ENCODE measurements at regions not wholly inside any gene's neighbourhood (a gene's known extent, or its start where the extent isn't known, plus 50 kb on each side); places are given as distances from the start of the nearest gene placed in this dataset.
"Not testable (repeated sequence)": the region's sequence is repeated elsewhere in the genome, so short reads cannot be mapped to it uniquely, and the experiment has no call there.

- ATAC-seq (ENCODE audit: poor library complexity) (no peak), DNase-seq (no peak)
- intact Hi-C loops (cut with DNase I), result no loop called here
These were observed 368.7 kb upstream of the CRIM1 start for GRCh38 chr2:35986871-35987270.

DNA sequence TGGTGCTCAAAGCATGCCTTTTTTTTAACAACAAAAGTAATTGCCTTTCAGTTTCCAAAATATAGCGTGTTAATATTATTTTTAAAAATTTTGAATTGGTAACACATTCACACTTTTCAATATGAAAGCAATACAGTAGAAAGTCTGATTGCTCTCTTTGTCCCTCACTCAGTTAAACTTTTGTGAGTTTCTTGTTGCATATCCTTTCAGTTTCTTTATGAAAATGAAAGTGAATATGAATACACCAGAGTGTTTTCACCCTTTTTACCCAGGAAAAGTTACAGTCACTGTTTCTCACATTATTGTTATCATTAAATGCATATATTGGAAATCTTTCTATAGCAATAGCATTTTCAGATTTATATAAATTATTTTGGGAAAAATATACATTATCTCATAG lies 377.4 kb upstream of the CRIM1 start:
- intact Hi-C loops (cut with DNase I), result no loop called here
- ATAC-seq (ENCODE audit: poor library complexity), result no peak
- no peak for DNase-seq

DNA sequence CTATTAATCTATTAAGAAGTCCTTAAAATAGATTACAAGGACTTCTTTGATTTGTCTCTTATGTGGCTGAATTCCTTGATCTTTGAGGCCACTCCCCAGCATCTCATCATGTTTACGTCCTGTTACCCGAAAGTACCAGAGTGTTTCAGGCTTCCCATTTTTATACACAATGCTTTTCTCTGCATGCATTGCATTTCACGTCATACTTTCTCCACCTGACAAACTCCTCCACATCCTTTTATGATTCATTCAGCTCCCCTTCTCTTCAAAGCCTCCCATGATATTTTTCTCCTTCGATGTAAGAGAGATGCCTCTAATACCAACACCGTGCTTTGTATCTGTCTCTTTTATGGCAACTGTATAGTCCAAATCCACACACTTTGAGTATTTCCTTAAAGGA lies 379.0 kb upstream of the CRIM1 start:
- ATAC-seq (ENCODE audit: poor library complexity) (no peak), DNase-seq (no peak)
- intact Hi-C loops (cut with DNase I), result no loop called here

DNA sequence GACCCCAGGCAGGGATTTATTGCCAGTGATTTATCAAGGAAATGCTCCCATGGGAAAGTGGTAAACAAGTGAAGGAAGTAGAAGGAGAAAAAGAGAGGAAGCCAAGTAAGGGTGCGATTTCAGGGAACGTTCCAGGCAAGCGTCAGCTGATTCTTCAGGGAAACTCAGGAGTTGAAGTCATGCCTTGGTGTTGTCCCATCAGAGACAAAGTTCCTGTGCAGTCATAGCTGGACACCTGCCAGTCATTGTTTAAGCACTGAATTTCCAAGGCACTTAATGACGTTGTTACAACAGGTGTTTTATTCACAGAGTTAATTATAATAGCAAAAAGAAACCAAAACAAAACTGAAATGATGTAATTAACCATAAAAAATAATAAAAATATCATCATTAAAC lies 381.8 kb upstream of the CRIM1 start:
- ATAC-seq (ENCODE audit: poor library complexity) (peak; percentile 22), DNase-seq (no peak)
- intact Hi-C loops (cut with DNase I), result no loop called here

DNA sequence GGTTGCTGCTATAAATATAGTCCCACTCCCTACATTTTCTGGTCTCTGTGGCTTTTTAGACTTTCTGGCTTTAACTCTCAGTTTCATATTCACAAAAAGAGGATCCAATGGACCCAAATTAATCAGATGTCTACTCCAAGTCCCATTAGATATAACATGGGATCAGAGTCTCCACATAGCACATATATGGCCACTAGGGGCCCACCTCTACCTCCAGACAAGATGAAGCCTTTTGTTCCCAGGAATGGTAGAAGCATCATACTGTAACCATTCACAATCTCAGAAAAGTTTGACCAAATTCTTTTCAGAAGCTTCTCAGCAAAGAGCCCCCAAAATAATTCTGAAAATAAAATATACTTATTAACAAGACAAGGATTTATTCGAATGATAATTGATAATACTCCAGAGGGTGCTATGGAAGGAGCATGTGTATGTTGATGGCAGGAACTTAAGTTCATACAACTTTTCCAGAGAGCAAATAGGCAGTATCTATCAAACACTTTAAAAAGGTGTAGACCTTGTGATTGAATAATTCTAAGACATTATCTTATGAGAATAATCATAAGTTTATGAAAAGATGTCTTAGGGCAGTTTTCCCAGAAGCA lies 382.3 kb upstream of the CRIM1 start:
- no peak for DNase-seq
- ATAC-seq (ENCODE audit: poor library complexity), result no peak
- intact Hi-C loops (cut with DNase I), result no loop called here

GRCh38 chr2:35963824-35964223 lies 391.8 kb upstream of the CRIM1 start:
- DNase-seq (no peak), ATAC-seq (ENCODE audit: poor library complexity) (no peak)
- intact Hi-C loops (cut with DNase I), result no loop called here

DNA sequence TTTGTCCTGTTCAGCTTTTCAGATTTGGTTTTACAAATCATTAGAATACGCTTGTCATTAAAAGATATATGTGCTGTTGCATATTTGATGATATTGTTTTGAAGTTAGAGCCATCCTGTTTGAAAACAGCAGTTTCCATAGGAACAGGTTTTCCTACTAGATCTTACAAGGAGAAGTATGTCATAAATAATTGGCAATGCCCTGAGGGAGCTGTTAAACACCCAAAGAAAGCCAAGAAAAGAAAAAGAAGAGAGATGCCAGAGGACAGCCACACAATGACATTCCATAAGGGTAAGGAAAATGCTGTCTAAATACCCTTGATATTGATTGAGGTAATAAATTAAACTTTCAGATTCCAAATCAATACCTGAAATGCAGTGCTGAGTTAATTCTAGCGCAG lies 392.2 kb upstream of the CRIM1 start:
- intact Hi-C loops (cut with DNase I), result no loop called here
- DNase-seq (no peak), ATAC-seq (ENCODE audit: poor library complexity) (no peak)

GRCh38 chr2:35962585-35963146 lies 392.9 kb upstream of the CRIM1 start:
- no peak for ATAC-seq (ENCODE audit: poor library complexity)
- intact Hi-C loops (cut with DNase I), result no loop called here
- DNase-seq, result no peak

GRCh38 chr2:35960596-35960995 lies 395.0 kb upstream of the CRIM1 start:
- ATAC-seq (ENCODE audit: poor library complexity) (no peak), DNase-seq (no peak)
- intact Hi-C loops (cut with DNase I), result no loop called here

DNA sequence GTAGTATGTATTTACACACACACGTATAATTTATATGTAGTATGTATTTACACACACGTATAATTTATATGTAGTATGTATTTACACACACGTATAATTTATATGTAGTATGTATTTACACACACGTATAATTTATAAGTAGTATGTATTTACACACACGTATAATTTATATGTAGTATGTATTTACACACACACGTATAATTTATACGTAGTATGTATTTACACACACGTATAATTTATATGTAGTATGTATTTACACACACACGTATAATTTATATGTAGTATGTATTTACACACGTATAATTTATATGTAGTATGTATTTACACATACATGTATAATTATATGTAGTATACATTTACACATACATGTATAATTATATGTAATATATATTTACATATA lies 398.5 kb upstream of the CRIM1 start:
- ATAC-seq (ENCODE audit: poor library complexity); DNase-seq; intact Hi-C loops (cut with DNase I): not testable (repeated sequence)

GRCh38 chr2:35946478-35946877 lies 409.1 kb upstream of the CRIM1 start:
- DNase-seq, result no peak
- no peak for ATAC-seq (ENCODE audit: poor library complexity)
- intact Hi-C loops (cut with DNase I), result no loop called here

DNA sequence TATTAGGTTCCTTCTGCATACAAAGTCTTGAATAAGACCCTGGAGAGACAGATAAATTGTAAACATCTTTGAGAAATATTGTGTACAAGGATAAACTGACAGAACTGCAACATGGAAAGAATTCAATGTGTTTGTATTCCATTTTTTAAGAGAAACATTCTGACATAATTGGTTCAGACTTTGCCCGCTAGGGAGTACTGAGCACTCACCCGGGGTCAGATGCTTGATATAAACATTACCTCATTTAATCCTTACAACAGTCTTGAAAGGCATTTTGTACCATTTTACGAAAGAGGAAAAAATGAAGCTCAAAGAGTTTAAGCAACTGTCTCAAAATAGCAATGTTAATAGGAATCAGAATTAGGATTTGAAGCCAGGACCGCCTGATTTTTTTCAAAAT lies 416.7 kb upstream of the CRIM1 start:
- ATAC-seq (ENCODE audit: poor library complexity), result no peak
- DNase-seq, result no peak
- intact Hi-C loops (cut with DNase I), result no loop called here

- intact Hi-C loops (cut with DNase I), result no loop called here
- ATAC-seq (ENCODE audit: poor library complexity), result no peak
- DNase-seq, result no peak
These were observed 422.5 kb upstream of the CRIM1 start for GRCh38 chr2:35933031-35933430.

DNA sequence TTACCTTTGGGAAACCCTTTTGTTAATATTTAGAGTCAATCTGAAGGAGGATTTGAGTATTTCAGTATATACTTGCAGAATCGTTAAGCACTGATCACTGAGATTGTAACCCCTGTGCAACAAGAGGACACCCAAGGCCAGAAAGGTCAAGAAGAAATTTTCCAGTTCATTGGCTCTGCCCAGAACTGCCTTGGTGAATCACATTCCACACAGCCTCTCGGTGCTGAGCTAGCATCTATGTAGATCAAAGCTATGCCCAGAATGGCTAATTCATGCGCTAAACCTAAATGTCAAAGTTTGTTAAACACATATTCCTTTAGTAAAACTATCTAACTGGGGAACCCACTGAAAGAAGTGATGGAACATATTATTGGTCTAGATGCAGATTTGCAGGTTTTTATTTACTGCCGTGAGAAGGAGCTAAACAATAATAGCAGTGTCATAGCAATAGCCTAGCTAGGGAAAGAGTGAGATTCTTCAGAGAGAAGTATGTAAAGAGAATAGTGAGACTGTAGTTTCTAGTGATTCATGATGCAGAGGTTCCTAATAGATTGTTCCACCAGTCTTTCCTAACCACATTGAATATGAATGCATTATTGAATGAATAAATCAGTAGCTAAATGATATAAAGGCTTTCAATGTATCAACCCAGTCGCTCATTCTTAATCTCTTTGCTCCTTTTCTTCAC lies 423.2 kb upstream of the CRIM1 start:
- DNase-seq (no peak), ATAC-seq (ENCODE audit: poor library complexity) (no peak)
- intact Hi-C loops (cut with DNase I), result no loop called here

DNA sequence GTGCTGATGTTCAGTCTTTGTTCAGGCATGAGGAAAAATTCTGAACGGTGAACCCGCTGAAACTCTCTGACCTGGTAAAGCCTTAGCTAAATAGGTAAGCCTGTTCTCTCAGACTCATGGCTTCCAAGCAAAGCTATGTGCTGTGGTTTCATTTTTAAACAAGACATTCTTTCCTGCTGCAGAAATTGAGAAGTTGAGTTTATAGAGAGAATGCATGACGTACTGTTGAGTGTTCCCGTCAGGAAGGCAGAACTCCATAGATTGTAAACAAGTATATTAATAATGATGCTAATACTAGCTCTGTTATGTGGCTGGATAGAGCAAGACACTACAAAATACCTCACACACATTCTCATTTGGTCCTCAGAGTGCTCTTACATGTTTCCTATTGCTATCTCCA lies 424.0 kb upstream of the CRIM1 start:
- intact Hi-C loops (cut with DNase I), result no loop called here
- no peak for DNase-seq
- ATAC-seq (ENCODE audit: poor library complexity), result no peak

- intact Hi-C loops (cut with DNase I), result no loop called here
- no peak for ATAC-seq (ENCODE audit: poor library complexity)
- no peak for DNase-seq
These were observed 424.5 kb upstream of the CRIM1 start for GRCh38 chr2:35931115-35931514.

DNA sequence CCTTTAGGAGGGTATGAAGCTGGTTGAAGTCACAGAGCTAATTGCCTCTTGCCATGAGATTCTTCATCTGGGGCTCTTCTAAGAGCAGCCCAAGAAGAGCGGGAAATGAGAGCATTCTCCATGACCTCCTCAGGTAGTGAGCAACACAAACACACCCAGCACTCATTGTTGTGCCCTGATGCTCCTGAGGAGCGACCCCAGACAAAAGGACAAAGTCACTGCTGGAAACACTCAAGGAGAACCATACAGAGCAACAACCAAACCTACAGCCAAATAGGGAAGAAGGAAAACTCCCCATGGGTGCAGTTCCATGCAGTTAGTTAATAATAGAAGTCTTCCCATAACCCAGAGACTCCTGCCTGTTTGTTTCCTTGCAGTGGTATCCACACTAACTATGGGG lies 426.0 kb upstream of the CRIM1 start:
- ATAC-seq (ENCODE audit: poor library complexity), result no peak
- DNase-seq, result no peak
- intact Hi-C loops (cut with DNase I), result no loop called here

GRCh38 chr2:35920061-35920460 lies 435.5 kb upstream of the CRIM1 start:
- no peak for ATAC-seq (ENCODE audit: poor library complexity)
- intact Hi-C loops (cut with DNase I), result no loop called here
- no peak for DNase-seq

GRCh38 chr2:35915261-35915660 lies 440.3 kb upstream of the CRIM1 start:
- ATAC-seq (ENCODE audit: poor library complexity) (no peak), DNase-seq (no peak)
- intact Hi-C loops (cut with DNase I), result no loop called here

GRCh38 chr2:35891936-35892335 lies 463.6 kb upstream of the CRIM1 start:
- intact Hi-C loops (cut with DNase I), result no loop called here
- ATAC-seq (ENCODE audit: poor library complexity), result no peak
- no peak for DNase-seq

DNA sequence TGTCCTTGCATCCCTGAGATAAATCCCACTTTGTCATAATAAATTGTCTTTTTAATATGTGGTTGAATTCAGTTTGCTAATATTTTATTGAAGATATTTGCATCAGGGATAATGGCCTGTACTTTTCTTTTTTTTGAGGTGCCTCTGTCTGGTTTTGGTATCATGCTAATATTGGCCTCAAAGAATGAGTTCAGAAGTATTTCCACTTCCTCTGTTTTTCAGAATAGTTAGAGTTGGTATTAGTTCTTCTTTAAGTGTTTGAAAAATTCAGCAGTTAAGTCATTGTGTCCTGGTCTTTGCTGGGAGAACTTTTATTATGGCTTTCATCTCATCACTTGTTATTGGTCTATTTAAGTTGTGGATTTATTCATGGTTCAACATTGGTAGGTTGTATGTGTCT lies 464.1 kb upstream of the CRIM1 start:
- ATAC-seq (ENCODE audit: poor library complexity), result no peak

More for the DNA sequence above, 464.1 kb upstream of the CRIM1 start:
- intact Hi-C loops (cut with DNase I), result no loop called here
- DNase-seq, result no peak

Measured in Right ventricle myocardium superior (tissue), 1 donor.